Right ventricle myocardium inferior (tissue), 1 donor: ENCODE measurements at regions not wholly inside any gene's neighbourhood (a gene's known extent, or its start where the extent isn't known, plus 50 kb on each side); places are given as distances from the start of the nearest gene placed in this dataset.

Experiments
- ATAC-seq: fragments of 200-7000 bp; cut with Tn5 transposase; one replicate; pipeline ENCODE4 v1.9.1; 2020; ENCODE audit warnings: mild to moderate bottlenecking, moderate library complexity
- DNase-seq: peaks from one replicate; pipeline ENCODE4 v3.0.0; 2021; ENCODE audit errors: missing footprints
- intact Hi-C: fragments of 100-400 bp; cut with DNase I; formaldehyde crosslinking; loops from one replicate; pipeline ENCODE4 v1.11.0; 2022
- donor health status: DM: no; HTN: yes; CAD: no; lungs with severe emphysema.

- ATAC-seq (no peak), DNase-seq (no peak)
- intact Hi-C loops, result no loop called here
Measured at GRCh38 chr6:106035655-106036054, 50.5 kb upstream of the PRDM1 start.

- DNase-seq, result no peak
- no peak for ATAC-seq
- intact Hi-C loops, result no loop called here
Measured at GRCh38 chr6:106033806-106034205, 52.3 kb upstream of the PRDM1 start.

- no peak for ATAC-seq
Measured at GRCh38 chr6:106027758-106028157, 58.4 kb upstream of the PRDM1 start.

GRCh38 chr6:106026748-106027715 lies 59.1 kb upstream of the PRDM1 start:
- intact Hi-C loops, result no loop called here
- ATAC-seq (no peak), DNase-seq (no peak)

More at GRCh38 chr6:106027758-106028157, 58.4 kb upstream of the PRDM1 start:
- DNase-seq, result no peak
- intact Hi-C loops, result no loop called here

GRCh38 chr6:106025655-106026054 lies 60.5 kb upstream of the PRDM1 start:
- intact Hi-C loops, result no loop called here
- DNase-seq (no peak), ATAC-seq (no peak)

GRCh38 chr6:106022801-106023200 lies 63.3 kb upstream of the PRDM1 start:
- intact Hi-C loops, result no loop called here
- ATAC-seq (no peak), DNase-seq (no peak)

GRCh38 chr6:106017454-106017853 lies 68.7 kb upstream of the PRDM1 start:
- ATAC-seq (no peak), DNase-seq (no peak)
- intact Hi-C loops, result no loop called here

GRCh38 chr6:106014955-106015354 lies 71.2 kb upstream of the PRDM1 start:
- intact Hi-C loops, result no loop called here
- ATAC-seq (no peak), DNase-seq (no peak)

GRCh38 chr6:106011476-106011875 lies 74.7 kb upstream of the PRDM1 start:
- no peak for DNase-seq
- no peak for ATAC-seq
- intact Hi-C loops, result no loop called here

GRCh38 chr6:106005954-106006353 lies 80.2 kb upstream of the PRDM1 start:
- intact Hi-C loops, result no loop called here
- DNase-seq (no peak), ATAC-seq (no peak)

GRCh38 chr6:106005013-106005412 lies 81.1 kb upstream of the PRDM1 start:
- no peak for ATAC-seq
- no peak for DNase-seq
- intact Hi-C loops, result no loop called here

- no peak for DNase-seq
- ATAC-seq, result no peak
- intact Hi-C loops, result no loop called here
Measured at GRCh38 chr6:106003268-106003987, 82.7 kb upstream of the PRDM1 start.

GRCh38 chr6:106002005-106002404 lies 84.1 kb upstream of the PRDM1 start:
- ATAC-seq (no peak), DNase-seq (no peak)
- intact Hi-C loops, result no loop called here

GRCh38 chr6:106000935-106001334 lies 85.2 kb upstream of the PRDM1 start:
- intact Hi-C loops, result no loop called here
- ATAC-seq (no peak), DNase-seq (no peak)

GRCh38 chr6:105997482-105997881 lies 88.7 kb upstream of the PRDM1 start:
- DNase-seq, result no peak
- intact Hi-C loops, result loop anchor here (10.0 kb wide), 2 partner anchors 203 to 227 kb away; no protein-coding TSS in a partner anchor
- ATAC-seq, result no peak

GRCh38 chr6:105995391-105995865 lies 90.7 kb upstream of the PRDM1 start:
- ATAC-seq (no peak), DNase-seq (no peak)
- intact Hi-C loops, result loop anchor here (10.0 kb wide), 2 partner anchors 201 to 229 kb away; no protein-coding TSS in a partner anchor

GRCh38 chr6:105994591-105995390 lies 91.3 kb upstream of the PRDM1 start:
- DNase-seq (peak; percentile 87), ATAC-seq (peak; percentile 45)
- intact Hi-C loops, result loop anchor here (5.0 to 10.0 kb wide), 4 partner anchors 93 to 262 kb away; partner anchors contain the start of gene PRDM1

GRCh38 chr6:105994118-105994590 lies 92.0 kb upstream of the PRDM1 start:
- peak; percentile 72 for DNase-seq
- ATAC-seq, result peak; percentile 61
- intact Hi-C loops, result loop anchor here (5.0 to 10.0 kb wide), 4 partner anchors 93 to 262 kb away; partner anchors contain the start of gene PRDM1
